CD14-positive monocyte (primary cell): ENCODE measurements at regions not wholly inside any gene's neighbourhood (a gene's known extent, or its start where the extent isn't known, plus 50 kb on each side); places are given as distances from the start of the nearest gene placed in this dataset.
A peak's percentile ranks its signal among the peaks of the same experiment; 100 is the strongest.

Source experiments
- DNase-seq, 3 donors: peaks; one replicate each; pipeline ENCODE4 v3.0.0-alpha.2; 2011 to 2022
- H2AFZ ChIP-seq: 2 replicates; pipeline ENCODE4 v1.6.0; 2012; ENCODE audit warnings: mild to moderate bottlenecking, low read depth, low read length, inconsistent platforms; ENCODE audit not compliant: insufficient read depth, poor library complexity, severe bottlenecking
- H3K27ac ChIP-seq, 2 donors: 1 replicate in 1 of 2; 2 replicates in 1 of 2; pipeline ENCODE4 v1.5.1; 2012 to 2013; ENCODE audit warnings: low read length in 2 of 2, control low read depth in 1 of 2, inconsistent platforms in 1 of 2, low read depth in 1 of 2, mild to moderate bottlenecking in 1 of 2
- H3K27me3 ChIP-seq, 2 donors: one replicate each; pipeline versions ENCODE4 v1.6.0 to v1.6.1; 2011 to 2013; ENCODE audit warnings: low read length in 2 of 2; ENCODE audit not compliant: control insufficient read depth in 2 of 2, insufficient read depth in 2 of 2
- H3K36me3 ChIP-seq, 2 donors: replicated peaks in 1 of 2; 1 replicate in 1 of 2; 2 replicates in 1 of 2; pipeline versions ENCODE4 v1.5.1 to v1.6.1; 2012 to 2013; ENCODE audit warnings: low read length in 2 of 2, control low read depth in 1 of 2, inconsistent platforms in 1 of 2, mild to moderate bottlenecking in 1 of 2; ENCODE audit not compliant: insufficient read depth in 2 of 2, control insufficient read depth in 1 of 2
- H3K4me1 ChIP-seq, 2 donors: 1 replicate in 1 of 2; 2 replicates in 1 of 2; pipeline versions ENCODE4 v1.5.1 to v1.6.1; 2012 to 2013; ENCODE audit warnings: low read length in 2 of 2, control low read depth in 1 of 2, inconsistent platforms in 1 of 2, mild to moderate bottlenecking in 1 of 2, moderate library complexity in 1 of 2; ENCODE audit not compliant: insufficient read depth in 2 of 2, control insufficient read depth in 1 of 2
- H3K4me2 ChIP-seq: replicated peaks from 2 replicates; pipeline ENCODE3; 2012; ENCODE audit warnings: low read length, moderate library complexity, mild to moderate bottlenecking; ENCODE audit not compliant: poor library complexity, severe bottlenecking; ENCODE audit errors: extremely low read depth
- H3K4me3 ChIP-seq, 3 experiments: fragments of 200-600 bp in 1 of 3; sonication (generic) in 1 of 3; replicated peaks in 1 of 3; 1 replicate in 2 of 3; 2 replicates in 1 of 3; pipeline ENCODE4 v1.5.1; 2011 to 2013; ENCODE audit warnings: low read length in 3 of 3, mild to moderate bottlenecking in 3 of 3, control low read depth in 2 of 3, low read depth in 2 of 3, inconsistent platforms in 1 of 3, moderate library complexity in 1 of 3
- H3K79me2 ChIP-seq: 2 replicates; pipeline ENCODE4 v1.6.0; 2012; ENCODE audit warnings: mild to moderate bottlenecking, control low read depth, inconsistent platforms, low read length, moderate library complexity; ENCODE audit not compliant: insufficient read depth
- H3K9ac ChIP-seq: 2 replicates; pipeline ENCODE4 v1.6.0; 2017; ENCODE audit warnings: low read length, mild to moderate bottlenecking; ENCODE audit not compliant: insufficient read depth, poor library complexity, severe bottlenecking
- H3K9me3 ChIP-seq, 2 donors: replicated peaks in 1 of 2; 1 replicate in 1 of 2; 2 replicates in 1 of 2; pipeline versions ENCODE4 v1.5.1 to v1.6.1; 2012 to 2013; ENCODE audit warnings: low read length in 2 of 2, control low read depth in 1 of 2; ENCODE audit not compliant: control insufficient read depth in 1 of 2, insufficient read depth in 1 of 2
- H4K20me1 ChIP-seq: 2 replicates; pipeline ENCODE4 v1.6.0; 2012; ENCODE audit warnings: mild to moderate bottlenecking, low read length, control low read depth, moderate library complexity; ENCODE audit not compliant: insufficient read depth
- H3K27ac Mint-ChIP-seq, 7 donors: one replicate each; pipeline ENCODE4 v1.8.0; 2020; ENCODE audit warnings: mild to moderate bottlenecking in 7 of 7, mixed read lengths in 7 of 7, moderate library complexity in 6 of 7, inconsistent platforms in 2 of 7
- H3K27me3 Mint-ChIP-seq, 3 donors: one replicate each; pipeline ENCODE4 v1.8.0; 2021 to 2022; ENCODE audit warnings: low read depth in 3 of 3, mild to moderate bottlenecking in 3 of 3, mixed read lengths in 3 of 3, moderate library complexity in 3 of 3, inconsistent platforms in 1 of 3
- H3K36me3 Mint-ChIP-seq, 2 donors: one replicate each; pipeline ENCODE4 v1.8.0; 2020; ENCODE audit warnings: mixed read lengths in 2 of 2, inconsistent platforms in 1 of 2, mild to moderate bottlenecking in 1 of 2
- H3K4me1 Mint-ChIP-seq: one replicate; pipeline ENCODE4 v1.8.0; 2020; ENCODE audit warnings: mild to moderate bottlenecking, mixed read lengths
- H3K4me3 Mint-ChIP-seq, 2 donors: one replicate each; pipeline ENCODE4 v1.8.0; 2020; ENCODE audit warnings: mild to moderate bottlenecking in 2 of 2, mixed read lengths in 2 of 2, moderate library complexity in 1 of 2
- H3K9me3 Mint-ChIP-seq, 7 donors: one replicate each; pipeline ENCODE4 v1.8.0; 2020 to 2022; ENCODE audit warnings: mixed read lengths in 7 of 7, mild to moderate bottlenecking in 6 of 7, moderate library complexity in 6 of 7, inconsistent platforms in 2 of 7
- WGBS: methylation state at CpG from one replicate; pipeline ENCODE4 v1.1.5; 2013; ENCODE audit warnings: missing lambda C conversion rate; ENCODE audit not compliant: insufficient coverage; 5-methylcytosine and 5-hydroxymethylcytosine counted together
- intact Hi-C, 2 donors: fragments of 100-400 bp; cut with micrococcal nuclease; formaldehyde crosslinking; loops; one replicate each; pipeline versions ENCODE4 v1.15.0 to v1.15.1; 2023
- TF ChIP-seq, protein P1 (sequence below): fragments of 200-600 bp; IDR thresholded peaks from one replicate; pipeline ENCODE4 v1.8.0; 2022; ENCODE audit warnings: antibody characterized with exemption, mild to moderate bottlenecking

DNA sequence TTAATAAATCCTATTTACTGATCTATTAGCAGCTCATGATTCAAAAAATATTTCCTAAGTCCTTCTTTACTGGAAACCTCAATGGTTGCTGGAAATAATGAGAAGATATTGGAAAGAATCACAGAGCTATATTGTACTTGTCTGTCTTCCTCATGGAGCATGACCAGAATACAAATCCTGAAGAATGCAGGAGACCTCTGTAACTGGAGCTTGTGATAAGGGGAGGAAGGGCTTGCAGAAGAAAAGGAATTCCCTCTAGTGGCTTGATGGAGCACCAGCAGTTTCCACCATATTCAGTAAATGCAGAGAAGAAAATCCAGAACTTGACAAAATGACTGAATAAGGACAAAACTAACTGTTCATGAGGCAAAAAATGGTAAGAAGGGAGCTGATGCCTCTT, 1333.1 kb downstream of the EFNB2 start:
- Histone ChIP-seq H3K9ac (no peak overlapping the region), H3K4me1 (no peaks in the 10 kb centered on the region), H3K36me3 (no peaks in the 10 kb centered on the region), H2AFZ (no peak overlapping the region), H3K27ac (no peak overlapping the region), H4K20me1 (no peaks in the 10 kb centered on the region), H3K9me3 (no peaks in the 10 kb centered on the region), H3K79me2 (no peaks in the 10 kb centered on the region), H3K4me3 (no peak overlapping the region), H3K4me2 (no peak overlapping the region), H3K27me3 (no peaks in the 10 kb centered on the region)
- no peak for DNase-seq
- TF ChIP-seq, protein P1, sequence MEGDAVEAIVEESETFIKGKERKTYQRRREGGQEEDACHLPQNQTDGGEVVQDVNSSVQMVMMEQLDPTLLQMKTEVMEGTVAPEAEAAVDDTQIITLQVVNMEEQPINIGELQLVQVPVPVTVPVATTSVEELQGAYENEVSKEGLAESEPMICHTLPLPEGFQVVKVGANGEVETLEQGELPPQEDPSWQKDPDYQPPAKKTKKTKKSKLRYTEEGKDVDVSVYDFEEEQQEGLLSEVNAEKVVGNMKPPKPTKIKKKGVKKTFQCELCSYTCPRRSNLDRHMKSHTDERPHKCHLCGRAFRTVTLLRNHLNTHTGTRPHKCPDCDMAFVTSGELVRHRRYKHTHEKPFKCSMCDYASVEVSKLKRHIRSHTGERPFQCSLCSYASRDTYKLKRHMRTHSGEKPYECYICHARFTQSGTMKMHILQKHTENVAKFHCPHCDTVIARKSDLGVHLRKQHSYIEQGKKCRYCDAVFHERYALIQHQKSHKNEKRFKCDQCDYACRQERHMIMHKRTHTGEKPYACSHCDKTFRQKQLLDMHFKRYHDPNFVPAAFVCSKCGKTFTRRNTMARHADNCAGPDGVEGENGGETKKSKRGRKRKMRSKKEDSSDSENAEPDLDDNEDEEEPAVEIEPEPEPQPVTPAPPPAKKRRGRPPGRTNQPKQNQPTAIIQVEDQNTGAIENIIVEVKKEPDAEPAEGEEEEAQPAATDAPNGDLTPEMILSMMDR = peak; percentile 53
- H3K36me3 Mint-ChIP-seq = no peaks in the 10 kb centered on the region
- intact Hi-C loops = no loop called here
- peaks cover 2% of the 10 kb centered on the region for H3K4me1 Mint-ChIP-seq
- no peak overlapping the region for H3K27ac Mint-ChIP-seq
- peaks cover 0 to 2% (median 0%) of the 10 kb centered on the region in 7 donors for H3K9me3 Mint-ChIP-seq
- no peak overlapping the region for H3K4me3 Mint-ChIP-seq
- peaks cover 0 to 2% (median 2%) of the 10 kb centered on the region in 3 donors for H3K27me3 Mint-ChIP-seq

DNA sequence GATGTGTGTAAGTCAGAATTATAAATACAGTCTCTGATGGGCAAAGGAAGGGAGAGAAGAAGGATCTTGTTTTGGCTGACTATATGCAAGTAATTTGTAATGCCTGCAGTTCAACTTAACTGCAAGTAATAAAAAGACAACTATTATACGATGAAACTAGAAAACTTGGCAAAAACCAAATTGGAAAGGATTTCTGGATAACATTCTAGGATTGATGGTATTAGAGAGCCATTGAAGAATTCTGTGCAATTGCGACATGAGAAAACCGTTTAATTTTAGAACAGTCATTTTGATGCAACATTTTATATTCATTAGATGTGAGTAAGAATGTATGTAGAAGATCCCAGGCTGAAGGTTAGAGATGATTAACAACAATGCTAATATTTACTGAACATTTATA, 1334.1 kb downstream of the EFNB2 start:
- no peak for DNase-seq
- WGBS = no CpG with 5 or more reads among the region's 3 CpGs
- intact Hi-C loops = no loop called here

More for the DNA sequence above, 1334.1 kb downstream of the EFNB2 start:
- Histone ChIP-seq H3K9ac (no peak overlapping the region), H4K20me1 (no peaks in the 10 kb centered on the region), H3K9me3 (no peaks in the 10 kb centered on the region), H3K4me3 (no peak overlapping the region), H3K79me2 (no peaks in the 10 kb centered on the region), H3K4me2 (no peak overlapping the region), H3K36me3 (no peaks in the 10 kb centered on the region), H3K27me3 (no peaks in the 10 kb centered on the region), H2AFZ (no peak overlapping the region), H3K4me1 (no peaks in the 10 kb centered on the region), H3K27ac (no peak overlapping the region)
- peaks cover 0 to 2% (median 2%) of the 10 kb centered on the region in 3 donors for H3K27me3 Mint-ChIP-seq
- H3K4me1 Mint-ChIP-seq = peaks cover 2% of the 10 kb centered on the region
- no peak overlapping the region for H3K27ac Mint-ChIP-seq
- no peaks in the 10 kb centered on the region for H3K36me3 Mint-ChIP-seq
- H3K9me3 Mint-ChIP-seq = peaks cover 0 to 2% (median 0%) of the 10 kb centered on the region in 7 donors
- H3K4me3 Mint-ChIP-seq = no peak overlapping the region
- TF ChIP-seq, protein P1 = no peak
